Breast epithelium (tissue), 4 donors: ENCODE measurements at regions not wholly inside any gene's neighbourhood (a gene's known extent, or its start where the extent isn't known, plus 50 kb on each side); places are given as distances from the start of the nearest gene placed in this dataset.

ENCODE experiments used
- DNase-seq, 2 donors: peaks; one replicate each; pipeline ENCODE4 v3.0.0-alpha.2; 2019; ENCODE audit warnings: low spot score in 2 of 2
- H3K27ac ChIP-seq, 2 donors: fragments of 200-600 bp; sonication (generic) in 1 of 2; one replicate each; pipeline ENCODE4 v1.5.1; 2016 to 2019; ENCODE audit warnings: mild to moderate bottlenecking in 1 of 2
- H3K27me3 ChIP-seq, 2 donors: fragments of 200-600 bp; sonication (generic) in 1 of 2; one replicate each; pipeline versions ENCODE4 v1.5.1 to v1.6.0; 2017 to 2019; ENCODE audit warnings: control low read depth in 1 of 2, mild to moderate bottlenecking in 1 of 2
- H3K36me3 ChIP-seq: fragments of 200-600 bp; one replicate; pipeline ENCODE4 v1.5.1; 2019
- H3K4me1 ChIP-seq, 2 donors: fragments of 200-600 bp; sonication (generic); one replicate each; pipeline ENCODE4 v1.5.1; 2016 to 2019; ENCODE audit warnings: control low read depth in 1 of 2
- H3K4me3 ChIP-seq, 3 donors: fragments of 200-600 bp; sonication (generic); 1 replicate in 2 of 3; 2 replicates in 1 of 3; pipeline ENCODE4 v1.5.1; 2016 to 2019; ENCODE audit warnings: mild to moderate bottlenecking in 3 of 3, moderate library complexity in 2 of 3
- H3K9me3 ChIP-seq, 2 donors: fragments of 200-600 bp; sonication (generic) in 1 of 2; one replicate each; pipeline ENCODE4 v1.5.1; 2016 to 2019; ENCODE audit warnings: control low read depth in 1 of 2
- CTCF ChIP-seq, 3 donors: fragments of 450-650 bp; IDR thresholded peaks; one replicate each; pipeline ENCODE4 v1.5.1; 2016 to 2017; ENCODE audit warnings: antibody characterized with exemption in 3 of 3, mild to moderate bottlenecking in 3 of 3, moderate library complexity in 3 of 3
- POLR2A ChIP-seq: fragments of 450-650 bp; IDR thresholded peaks from one replicate; pipeline ENCODE4 v1.6.1; 2016; ENCODE audit warnings: antibody characterized with exemption, mild to moderate bottlenecking, moderate library complexity
- POLR2AphosphoS5 ChIP-seq, 3 donors: sonication (generic); formaldehyde crosslinking; IDR thresholded peaks; one replicate each; pipeline ENCODE4 v1.6.1; 2017; ENCODE audit warnings: antibody characterized with exemption in 3 of 3
- intact Hi-C: fragments of 100-400 bp; cut with DNase I; formaldehyde crosslinking; loops from one replicate; pipeline ENCODE4 v1.15.1; 2023; ENCODE audit warnings: low total_unique reads

- Histone ChIP-seq H3K27me3 (no peaks in the 10 kb centered on the region), H3K4me1 (no peaks in the 10 kb centered on the region), H3K36me3 (no peaks in the 10 kb centered on the region), H3K9me3 (peaks cover 0 to 5% of the 10 kb centered on the region in 2 donors), H3K27ac (no peak overlapping the region), H3K4me3 (no peak overlapping the region)
- TF ChIP-seq CTCF (IDR thresholded peaks at IDR 0.05) (no peak), POLR2AphosphoS5 (IDR thresholded peaks at IDR 0.05) (no peak), POLR2A (no peak)
- intact Hi-C loops, result no loop called here
- DNase-seq, result no peak
Measured at GRCh38 chr9:75570538-75570937, 319.9 kb upstream of the PCSK5 start.

GRCh38 chr9:75574569-75574968 is 315.9 kb upstream of the PCSK5 start:
- H3K27ac ChIP-seq, result no peak overlapping the region
- H3K9me3 ChIP-seq, result no peaks in the 10 kb centered on the region
- no peaks in the 10 kb centered on the region for H3K27me3 ChIP-seq
- H3K4me3 ChIP-seq, result no peak overlapping the region
- no peak for DNase-seq
- H3K4me1 ChIP-seq, result no peaks in the 10 kb centered on the region
- no peaks in the 10 kb centered on the region for H3K36me3 ChIP-seq
- no peak for TF ChIP-seq CTCF (IDR thresholded peaks at IDR 0.05)
- TF ChIP-seq POLR2A, result no peak
- TF ChIP-seq POLR2AphosphoS5 (IDR thresholded peaks at IDR 0.05), result no peak
- intact Hi-C loops, result no loop called here

GRCh38 chr9:75582870-75583269 is 307.6 kb upstream of the PCSK5 start:
- H3K9me3 ChIP-seq, result no peaks in the 10 kb centered on the region
- no peaks in the 10 kb centered on the region for H3K4me1 ChIP-seq
- no peaks in the 10 kb centered on the region for H3K27me3 ChIP-seq
- no peak for DNase-seq
- no peak for TF ChIP-seq POLR2A
- no peak for TF ChIP-seq CTCF (IDR thresholded peaks at IDR 0.05)
- TF ChIP-seq POLR2AphosphoS5 (IDR thresholded peaks at IDR 0.05), result no peak
- no peaks in the 10 kb centered on the region for H3K36me3 ChIP-seq
- no peak overlapping the region for H3K4me3 ChIP-seq
- H3K27ac ChIP-seq, result no peak overlapping the region
- intact Hi-C loops, result no loop called here

- H3K9me3 ChIP-seq, result no peaks in the 10 kb centered on the region
- H3K27ac ChIP-seq, result no peak overlapping the region
- intact Hi-C loops, result no loop called here
- no peaks in the 10 kb centered on the region for H3K4me1 ChIP-seq
- TF ChIP-seq CTCF (IDR thresholded peaks at IDR 0.05), result no peak
- no peak for TF ChIP-seq POLR2A
- no peak for TF ChIP-seq POLR2AphosphoS5 (IDR thresholded peaks at IDR 0.05)
- DNase-seq, result no peak
- no peak overlapping the region for H3K4me3 ChIP-seq
- no peaks in the 10 kb centered on the region for H3K27me3 ChIP-seq
- H3K36me3 ChIP-seq, result no peaks in the 10 kb centered on the region
Measured at GRCh38 chr9:75588808-75589207, 301.7 kb upstream of the PCSK5 start.

GRCh38 chr9:75589497-75589896 is 301.0 kb upstream of the PCSK5 start:
- intact Hi-C loops, result no loop called here
- Histone ChIP-seq H3K27me3 (no peaks in the 10 kb centered on the region), H3K4me1 (no peaks in the 10 kb centered on the region), H3K36me3 (no peaks in the 10 kb centered on the region), H3K4me3 (no peak overlapping the region), H3K27ac (no peak overlapping the region), H3K9me3 (no peaks in the 10 kb centered on the region)
- no peak for TF ChIP-seq CTCF (IDR thresholded peaks at IDR 0.05)
- no peak for TF ChIP-seq POLR2A
- TF ChIP-seq POLR2AphosphoS5 (IDR thresholded peaks at IDR 0.05), result no peak
- DNase-seq, result no peak
